ENCODE measurements at regions not wholly inside any gene's neighbourhood (a gene's known extent, or its start where the extent isn't known, plus 50 kb on each side); places are given as distances from the start of the nearest gene placed in this dataset. TPM values are rescaled to one million over a fixed set of nuclear protein-coding genes. Genes with fewer than 3 reads are reported as not detected.

DNA sequence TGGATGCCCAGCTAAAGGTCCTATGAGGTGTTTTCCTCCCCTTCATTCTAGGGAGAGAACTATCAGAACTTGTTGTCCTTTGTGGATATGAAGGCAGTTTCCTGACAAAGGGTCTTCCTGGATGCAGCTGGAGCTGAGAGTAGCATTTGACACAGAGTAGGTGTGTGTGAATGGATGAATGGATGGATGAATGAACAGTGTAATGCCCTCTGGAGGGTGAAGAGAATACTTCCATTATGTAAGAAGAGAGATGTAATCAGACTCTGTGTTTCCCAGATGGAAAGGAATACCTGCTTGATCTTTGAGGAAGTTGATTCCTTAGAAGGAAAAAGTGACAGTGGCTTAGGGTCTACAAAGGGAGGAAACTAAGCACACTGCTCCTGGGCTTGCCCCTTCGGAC is 55.4 kb upstream of the AADAT start:
- Histone ChIP-seq H3K4me3 (no peak overlapping the region), H3K27ac (no peak overlapping the region), H3K36me3 (replicated peaks in 1 of 2; ENCODE audit: insufficient read depth in 1 of 2, low read depth in 2 of 2) (no peaks in the 10 kb centered on the region), H3K4me1 (no peaks in the 10 kb centered on the region), H3K27me3 (no peaks in the 10 kb centered on the region), H3K9me3 (no peaks in the 10 kb centered on the region)
- TF ChIP-seq POLR2A (IDR thresholded peaks at IDR 0.05), result no peak
- TF ChIP-seq, protein P1, sequence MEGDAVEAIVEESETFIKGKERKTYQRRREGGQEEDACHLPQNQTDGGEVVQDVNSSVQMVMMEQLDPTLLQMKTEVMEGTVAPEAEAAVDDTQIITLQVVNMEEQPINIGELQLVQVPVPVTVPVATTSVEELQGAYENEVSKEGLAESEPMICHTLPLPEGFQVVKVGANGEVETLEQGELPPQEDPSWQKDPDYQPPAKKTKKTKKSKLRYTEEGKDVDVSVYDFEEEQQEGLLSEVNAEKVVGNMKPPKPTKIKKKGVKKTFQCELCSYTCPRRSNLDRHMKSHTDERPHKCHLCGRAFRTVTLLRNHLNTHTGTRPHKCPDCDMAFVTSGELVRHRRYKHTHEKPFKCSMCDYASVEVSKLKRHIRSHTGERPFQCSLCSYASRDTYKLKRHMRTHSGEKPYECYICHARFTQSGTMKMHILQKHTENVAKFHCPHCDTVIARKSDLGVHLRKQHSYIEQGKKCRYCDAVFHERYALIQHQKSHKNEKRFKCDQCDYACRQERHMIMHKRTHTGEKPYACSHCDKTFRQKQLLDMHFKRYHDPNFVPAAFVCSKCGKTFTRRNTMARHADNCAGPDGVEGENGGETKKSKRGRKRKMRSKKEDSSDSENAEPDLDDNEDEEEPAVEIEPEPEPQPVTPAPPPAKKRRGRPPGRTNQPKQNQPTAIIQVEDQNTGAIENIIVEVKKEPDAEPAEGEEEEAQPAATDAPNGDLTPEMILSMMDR (IDR thresholded peaks at IDR 0.05), result no peak
- 50 to 67% methylated on average over 1 of the region's 1 CpG for WGBS, 2 donors
- no peak for ATAC-seq
- no peak for DNase-seq
- intact Hi-C loops (cut with DNase I), result no loop called here

DNA sequence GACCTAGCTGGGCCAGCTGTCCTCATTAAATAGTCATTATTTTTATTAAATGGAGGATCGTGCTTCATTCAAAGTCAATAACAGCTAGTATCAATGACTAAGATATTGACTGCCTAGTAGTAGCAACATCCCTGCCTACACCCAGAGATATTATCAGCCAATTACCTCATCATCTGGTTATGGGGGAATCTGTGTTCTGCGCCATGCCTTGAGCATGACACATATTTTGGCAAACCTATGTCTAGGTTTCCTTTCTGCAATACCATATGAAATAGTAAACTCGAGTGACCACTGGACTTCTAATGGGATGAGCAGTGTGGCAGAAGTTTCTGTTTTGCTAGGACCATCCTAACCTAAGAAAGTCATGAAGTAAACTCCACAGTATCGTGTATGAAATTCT is 50.0 kb upstream of the AADAT start:
- H3K4me3 ChIP-seq, result no peak overlapping the region
- 66 to 68% methylated on average over 4 of the region's 4 CpGs for WGBS, 2 donors
- intact Hi-C loops (cut with DNase I), result no loop called here
- H3K27me3 ChIP-seq, result no peaks in the 10 kb centered on the region
- DNase-seq (no peak), ATAC-seq (no peak)
- no peaks in the 10 kb centered on the region for H3K9me3 ChIP-seq
- peaks cover 4% of the 10 kb centered on the region for H3K4me1 ChIP-seq
- H3K36me3 ChIP-seq (replicated peaks in 1 of 2; ENCODE audit: insufficient read depth in 1 of 2, low read depth in 2 of 2), result no peaks in the 10 kb centered on the region
- H3K27ac ChIP-seq, result no peak overlapping the region
- TF ChIP-seq, protein P1 (IDR thresholded peaks at IDR 0.05), result no peak
- TF ChIP-seq POLR2A (IDR thresholded peaks at IDR 0.05), result no peak

Small RNA genes in the stretch of these regions (microRNA-seq; reads per million reads assigned to microRNA genes)
- gene MIR6082 (ENCODE audit: borderline number of aligned reads in 2 of 2, borderline replicate concordance in 2 of 2), result 0 reads per million in 2 donors

Small RNA genes in the stretch of these regions (small RNA-seq; reads per million reads assigned to genes)
- gene AC097486.1 (not detected), gene MIR6082 (not detected), gene RNU6ATAC13P (not detected)

All from body of pancreas (tissue), 4 donors.